DMS79 (cell line): ENCODE measurements at regions not wholly inside any gene's neighbourhood (a gene's known extent, or its start where the extent isn't known, plus 50 kb on each side); places are given as distances from the start of the nearest gene placed in this dataset.
"Not testable (repeated sequence)": the region's sequence is repeated elsewhere in the genome, so short reads cannot be mapped to it uniquely, and the experiment has no call there.

Source experiments
- DNase-seq: peaks from one replicate; lab custom pipeline; 2025; lab: John Stamatoyannopoulos, UW

DNA sequence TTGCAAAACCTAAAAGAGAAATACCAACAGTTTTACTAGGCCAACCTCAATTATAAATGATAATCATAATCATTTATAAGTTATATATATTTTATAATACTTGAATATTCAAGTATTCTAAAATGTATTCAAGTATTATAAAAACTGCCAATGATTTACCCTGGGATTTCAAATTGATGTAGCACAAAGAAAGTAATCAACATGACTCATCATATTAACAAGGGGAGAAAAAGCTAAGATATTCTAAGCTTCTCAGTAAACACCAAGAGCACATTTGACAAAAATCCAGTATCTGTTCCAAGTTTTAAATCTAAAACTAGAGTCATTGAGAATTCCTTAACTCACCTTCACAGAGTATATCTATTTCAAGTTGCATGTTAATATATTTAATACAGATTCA, 56.1 kb downstream of the CAPZA3 start:
- no peak for DNase-seq

DNA sequence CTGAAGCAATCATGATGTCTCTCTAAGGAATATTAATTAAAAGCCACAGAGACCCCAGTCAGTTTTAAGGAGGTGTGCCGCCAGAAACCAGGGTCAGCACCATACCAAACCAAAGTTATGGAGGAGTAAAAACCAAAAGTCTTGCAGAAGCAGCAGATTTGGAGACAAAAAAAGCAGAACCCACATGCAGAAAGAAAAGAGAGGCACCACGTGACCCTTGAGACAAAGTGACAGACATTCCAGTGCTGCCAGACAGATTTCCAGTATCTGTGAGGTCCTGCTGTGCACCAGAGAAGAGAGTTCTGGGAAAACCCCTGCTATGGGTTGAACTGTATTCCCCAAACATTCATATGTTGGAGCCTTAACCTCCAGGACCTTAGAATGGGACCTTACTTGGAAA, 59.7 kb downstream of the CAPZA3 start:
- no peak for DNase-seq

DNA sequence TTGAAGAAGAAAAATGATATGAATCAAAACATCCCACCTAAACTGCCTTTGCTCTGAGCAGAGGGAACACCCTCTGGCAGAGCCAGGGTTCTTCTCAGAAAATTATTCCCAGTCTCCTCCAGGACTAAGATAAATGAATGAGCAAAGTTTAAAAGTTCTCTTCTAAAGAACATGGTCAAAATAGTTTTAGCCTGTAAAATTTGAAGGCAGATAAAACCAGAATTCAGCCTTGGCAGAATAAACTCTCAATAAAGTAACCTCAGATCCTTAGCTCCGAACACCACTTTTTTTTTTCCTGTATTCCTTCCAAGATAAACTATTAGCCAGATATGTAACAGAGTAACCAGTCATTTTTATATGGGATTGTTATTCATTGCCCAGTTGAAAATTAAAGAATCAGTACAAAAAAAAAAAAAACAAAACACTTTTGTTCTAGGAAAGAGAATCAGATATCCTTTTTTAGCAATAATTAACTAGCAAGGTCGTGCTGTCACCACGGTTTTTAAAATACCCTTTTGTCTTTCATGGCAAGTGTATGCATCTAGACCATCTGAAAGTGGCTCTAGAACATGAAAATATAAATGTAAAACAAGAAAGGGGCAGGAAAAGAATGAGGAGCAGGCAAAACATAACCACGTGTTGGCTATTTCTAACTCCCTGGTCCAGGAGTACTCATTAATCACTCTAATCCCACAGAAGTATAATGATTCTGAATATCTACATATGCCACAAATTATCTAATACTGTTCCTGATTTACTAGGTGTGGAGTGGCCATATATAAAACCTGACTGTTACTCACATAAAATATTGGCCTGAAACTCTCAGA, 60.8 kb downstream of the CAPZA3 start:
- no peak for DNase-seq

DNA sequence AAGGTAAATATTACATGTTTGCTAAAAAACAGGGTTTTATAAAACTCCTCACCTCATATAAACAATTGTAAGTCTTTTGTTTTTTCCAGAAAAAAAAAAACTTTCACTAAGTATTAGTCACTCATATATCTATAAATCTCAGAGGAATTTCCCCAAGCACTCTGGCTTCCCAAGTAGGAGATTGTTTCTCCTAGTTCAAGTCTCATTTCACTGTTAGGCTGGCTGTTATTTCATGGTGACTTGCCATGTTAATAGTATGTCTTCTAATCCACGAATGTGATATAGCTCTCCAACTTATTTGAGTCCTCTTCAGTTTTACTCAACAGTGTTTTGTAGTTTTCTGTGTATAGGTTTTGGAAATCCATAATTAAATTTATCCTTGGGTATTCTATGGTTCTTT, 61.6 kb downstream of the CAPZA3 start:
- DNase-seq, result no peak

DNA sequence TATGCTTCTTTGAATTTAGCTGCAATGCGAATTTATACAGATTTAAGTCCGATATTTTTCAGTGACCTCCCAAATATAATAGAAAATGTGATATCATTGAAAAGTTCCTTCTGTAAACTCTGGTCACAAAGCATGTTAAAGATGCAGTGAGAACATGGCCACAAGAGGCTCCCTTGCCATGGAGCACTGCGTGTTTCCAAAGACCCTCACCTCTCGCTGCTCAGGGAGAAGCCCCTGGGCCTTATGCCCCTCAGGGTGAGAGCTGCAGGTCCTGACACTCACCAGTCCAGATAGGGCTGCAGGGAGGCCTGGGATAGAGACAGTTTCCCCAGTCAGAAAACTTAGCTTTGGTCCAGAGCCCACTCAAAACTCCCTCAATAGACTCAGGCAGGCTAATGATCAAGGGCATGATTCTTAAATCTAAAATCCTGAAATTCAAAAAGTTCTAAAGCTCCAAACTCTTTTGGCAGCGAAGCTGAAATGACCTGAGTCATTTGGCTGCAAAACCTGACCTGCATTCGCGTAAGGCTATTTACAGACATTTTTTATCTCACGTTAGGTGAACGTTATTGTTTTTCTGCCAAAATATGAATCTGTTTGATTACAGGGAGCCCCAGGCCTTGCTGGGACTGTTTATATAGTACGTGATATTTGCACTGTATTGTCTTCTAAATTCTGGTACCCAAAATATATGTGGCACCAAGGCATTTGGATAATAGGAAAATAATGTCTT, 67.8 kb downstream of the CAPZA3 start:
- no peak for DNase-seq

DNA sequence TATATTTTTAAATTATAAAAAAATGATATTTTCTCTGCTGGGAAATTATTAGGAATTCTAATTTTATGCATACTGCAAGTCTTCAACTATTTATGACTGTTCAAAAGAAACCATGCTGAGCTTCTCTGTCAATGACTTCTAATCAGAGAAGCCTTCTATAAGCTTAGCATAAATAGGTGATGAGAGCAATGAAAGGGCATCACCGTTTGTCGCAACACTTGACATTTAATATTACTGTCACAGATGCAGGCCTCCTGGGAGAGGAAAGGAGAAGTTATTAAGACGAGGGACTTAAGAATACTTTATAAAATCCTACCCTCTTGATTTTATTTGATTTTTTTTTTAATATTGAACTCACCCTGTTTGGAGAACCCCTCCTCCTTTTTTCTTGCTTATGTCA, 69.8 kb downstream of the CAPZA3 start:
- no peak for DNase-seq

DNA sequence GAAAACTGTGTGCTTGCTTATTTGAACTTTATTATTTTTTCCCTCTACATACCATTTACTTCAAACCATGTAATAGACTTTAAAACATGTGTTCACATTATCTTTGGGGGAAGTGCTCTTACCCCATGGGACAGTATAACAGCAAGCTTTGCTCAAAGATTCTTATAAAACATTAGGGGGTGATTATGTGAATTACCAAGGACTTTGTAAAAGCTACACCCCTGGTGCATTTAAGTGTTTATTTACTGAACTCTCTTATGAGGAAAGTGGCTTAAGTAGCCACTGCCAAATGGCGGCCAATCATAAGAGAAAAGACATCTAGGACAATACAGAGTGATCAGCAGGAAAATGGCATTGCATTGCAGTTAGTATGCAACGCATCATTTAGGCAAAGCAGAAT, 70.3 kb downstream of the CAPZA3 start:
- peak; percentile 39 for DNase-seq

DNA sequence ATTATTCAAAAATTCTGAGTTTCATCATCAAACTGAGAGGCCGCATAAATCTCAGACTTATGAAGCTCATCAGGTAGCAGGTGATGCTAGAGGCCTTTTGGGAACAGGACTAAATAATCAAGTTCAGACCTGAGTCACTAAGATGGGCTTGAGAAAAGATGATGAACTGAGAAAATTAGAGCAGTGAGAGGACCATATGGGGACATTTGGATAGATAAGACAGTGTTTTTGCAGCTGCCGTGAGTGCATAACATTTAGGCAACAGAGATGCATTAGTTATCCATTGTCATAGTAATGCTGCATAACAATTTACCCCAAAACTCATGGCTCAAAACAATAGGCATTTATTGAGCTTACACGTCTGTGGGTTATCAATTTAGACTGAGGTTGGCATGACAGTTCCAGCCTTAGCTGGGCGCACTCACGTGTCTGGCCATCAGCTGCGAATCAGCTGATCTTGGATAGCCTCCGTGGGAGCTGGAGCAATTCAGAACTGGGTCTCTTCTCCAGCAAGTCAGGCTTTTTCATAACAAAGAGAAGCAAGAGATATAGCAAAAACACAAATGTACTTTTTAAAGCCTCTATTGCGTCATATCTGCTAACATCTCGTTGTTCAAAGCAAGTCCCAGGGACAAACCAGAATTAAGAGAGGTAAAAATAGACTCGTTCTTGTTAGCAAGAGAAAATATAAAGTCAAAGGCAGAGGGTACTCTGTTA, 72.8 kb downstream of the CAPZA3 start:
- DNase-seq, result no peak

DNA sequence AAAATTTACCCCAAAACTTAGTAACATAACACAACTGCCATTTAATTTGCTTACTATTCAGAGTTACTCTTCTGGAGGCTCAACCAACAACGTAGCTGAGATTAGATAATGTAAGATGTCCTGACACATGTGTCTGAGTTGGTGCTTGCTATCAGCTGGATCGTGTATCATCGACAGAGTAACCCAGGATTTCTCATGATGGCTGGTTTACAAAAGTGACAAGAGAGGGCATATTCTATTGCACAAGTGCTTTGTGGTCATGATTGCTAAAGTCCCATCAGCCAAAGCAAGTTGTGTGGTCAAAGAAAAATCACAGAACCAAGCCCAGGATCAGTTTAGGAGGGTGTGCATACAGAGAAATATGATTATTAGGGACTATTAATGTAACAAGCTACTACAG, 73.4 kb downstream of the CAPZA3 start:
- no peak for DNase-seq

DNA sequence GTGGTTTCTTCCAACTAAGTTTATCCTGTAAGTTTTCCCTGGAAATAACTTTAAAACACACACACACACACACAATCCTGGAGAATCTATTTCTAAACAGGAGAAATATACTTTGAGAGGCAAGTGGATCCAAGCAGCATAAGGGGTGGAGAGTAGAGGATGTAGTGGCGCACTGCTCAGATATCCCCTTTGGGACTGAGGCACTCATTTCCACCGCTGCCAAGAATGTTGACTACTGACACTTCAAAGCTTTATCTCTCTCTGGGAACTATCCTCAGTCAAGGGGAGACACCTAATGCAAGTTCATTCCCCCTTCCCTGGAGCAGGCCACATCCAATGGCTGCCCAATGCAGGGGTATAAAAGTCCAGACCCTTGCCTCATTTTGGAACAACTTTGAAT, 75.8 kb downstream of the CAPZA3 start:
- DNase-seq, result no peak

DNA sequence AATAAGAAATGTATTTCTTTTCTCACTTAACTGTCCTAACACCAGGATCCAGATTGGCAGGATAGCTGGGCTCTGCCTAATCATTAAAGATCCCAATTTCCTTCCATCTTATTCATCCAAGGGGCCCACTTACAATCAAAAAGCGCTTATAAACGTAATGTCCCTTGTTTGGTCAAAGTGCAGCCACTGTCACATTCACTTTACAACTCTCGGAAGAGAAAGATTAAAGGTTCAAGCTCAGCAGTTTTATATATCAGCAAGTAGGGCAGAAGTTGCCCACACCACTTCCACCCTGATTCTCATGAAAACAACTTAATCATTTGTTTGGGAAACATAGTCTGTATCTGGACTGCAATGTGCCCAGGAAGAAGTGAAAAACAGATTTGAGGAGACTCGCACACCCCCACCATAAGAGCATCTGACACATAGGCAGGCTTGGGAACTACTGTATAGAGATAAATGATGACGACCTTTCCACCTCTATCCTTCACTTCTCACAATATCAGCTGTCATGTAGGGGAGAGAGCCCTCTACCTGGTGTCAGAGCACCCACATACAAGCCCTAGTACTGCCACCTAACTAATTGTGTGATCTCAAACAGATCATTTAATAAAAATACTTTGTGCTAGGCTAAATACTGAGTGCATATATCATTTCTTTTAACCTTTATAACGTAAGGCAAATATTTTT, 80.8 kb downstream of the CAPZA3 start:
- no peak for DNase-seq

DNA sequence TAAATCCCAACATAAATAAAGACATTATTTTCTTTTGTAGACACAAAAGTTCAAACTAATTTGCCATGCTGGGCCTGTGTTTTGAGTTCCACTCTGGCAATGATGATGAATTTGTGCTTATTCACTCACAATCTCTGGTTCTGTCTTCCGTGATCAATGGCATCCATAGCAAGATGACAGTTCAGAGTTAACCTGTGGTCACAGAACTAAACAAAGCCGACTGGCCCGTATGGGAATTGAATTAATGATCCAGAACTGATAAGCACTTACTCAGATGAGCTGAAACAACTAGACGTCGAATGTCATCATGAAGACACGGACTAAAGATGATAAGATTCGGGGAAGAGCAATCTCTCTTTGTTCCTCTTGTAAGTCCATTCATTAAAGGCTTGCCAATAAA, 81.6 kb downstream of the CAPZA3 start:
- DNase-seq, result no peak

DNA sequence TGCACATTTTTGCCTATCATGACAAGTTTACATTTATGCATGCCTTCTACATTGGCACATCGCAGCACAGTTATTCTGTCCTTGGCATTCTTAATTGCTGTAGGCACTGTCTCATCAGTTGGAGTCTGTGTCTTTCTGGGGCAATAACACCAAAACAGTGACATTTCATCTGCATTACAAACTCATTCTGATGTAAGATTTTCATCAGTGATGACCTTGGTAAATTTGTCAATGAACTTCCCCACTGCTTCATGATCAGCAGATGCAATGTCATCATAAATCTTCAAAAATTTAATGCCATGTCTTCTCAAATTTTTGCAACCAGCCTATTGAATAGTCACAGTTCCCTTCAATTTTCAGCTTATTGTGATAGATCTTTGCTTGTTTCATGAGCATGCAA, 85.5 kb downstream of the CAPZA3 start:
- DNase-seq, result no peak

DNA sequence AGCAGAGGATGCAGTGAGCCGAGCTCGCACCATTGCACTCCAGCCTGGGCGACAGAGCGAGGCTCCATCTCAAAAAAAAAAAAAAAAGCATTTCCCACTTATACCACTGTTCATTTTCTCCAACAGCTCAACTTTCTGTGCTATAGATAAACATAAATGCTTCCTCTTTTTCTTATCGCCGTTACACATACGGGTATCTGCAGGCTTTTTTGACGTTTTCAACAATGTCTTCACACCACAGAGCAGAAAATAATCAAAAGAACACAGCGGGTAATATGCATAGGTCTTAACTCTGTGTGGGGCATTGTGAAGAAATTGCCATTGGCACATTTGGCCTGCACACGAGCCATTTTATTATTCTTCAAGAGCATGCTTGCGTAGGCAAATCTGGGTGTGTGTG, 86.4 kb downstream of the CAPZA3 start:
- no peak for DNase-seq

DNA sequence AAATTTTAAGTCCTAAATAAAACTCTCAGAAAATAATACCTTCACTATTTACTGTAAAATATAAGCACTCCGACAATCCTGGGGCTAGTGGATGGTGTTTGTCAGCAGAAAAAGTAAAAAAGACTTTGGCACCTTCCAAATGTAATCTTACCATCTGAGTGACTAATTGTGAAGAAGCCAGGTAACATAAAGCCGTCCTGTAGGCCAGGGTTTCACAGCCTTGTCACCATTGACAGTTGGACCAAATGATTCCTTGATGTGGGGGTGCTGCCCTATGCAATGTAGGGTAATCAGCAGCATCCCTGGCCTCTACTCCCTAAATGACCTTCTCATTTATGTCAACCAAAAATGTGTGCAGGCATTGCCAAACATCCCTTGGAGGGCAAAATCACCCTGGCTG, 87.2 kb downstream of the CAPZA3 start:
- DNase-seq, result no peak

DNA sequence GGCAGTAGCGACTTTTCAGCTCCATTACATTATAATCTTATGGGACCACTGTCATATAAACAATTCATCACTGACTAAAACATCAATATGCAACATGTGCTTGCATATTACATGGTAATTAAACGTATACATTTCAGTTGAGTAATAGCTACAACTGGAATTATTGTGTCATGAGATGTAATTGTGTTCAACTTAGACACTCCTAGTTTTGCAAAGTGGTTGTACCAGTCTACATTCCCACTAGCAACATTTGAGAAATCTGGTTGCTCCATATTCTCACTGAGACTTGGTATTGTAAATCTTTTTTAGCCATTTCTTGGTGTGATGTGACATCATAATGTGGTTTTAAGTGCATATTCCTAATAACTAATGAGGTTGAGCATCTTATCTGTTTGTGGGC, 90.0 kb downstream of the CAPZA3 start:
- DNase-seq, result no peak

DNA sequence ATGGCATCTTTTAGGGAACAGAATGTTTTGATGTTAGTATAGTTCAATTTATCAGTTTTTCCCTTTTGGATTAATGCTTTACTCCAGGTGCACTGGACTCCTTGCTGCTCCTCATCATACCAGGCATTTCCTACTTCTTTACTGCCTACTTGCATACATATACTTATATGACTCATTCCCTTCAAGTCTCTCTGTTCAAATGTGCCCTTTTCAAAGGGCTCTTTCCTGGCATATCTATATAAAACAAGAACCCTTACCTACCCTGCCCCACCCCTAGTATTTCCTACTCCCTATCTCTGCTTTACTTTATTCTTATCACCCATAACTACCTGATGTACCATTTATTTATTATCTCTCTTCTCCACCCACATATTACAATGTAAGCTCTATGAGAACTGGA, 90.6 kb downstream of the CAPZA3 start:
- no peak for DNase-seq

DNA sequence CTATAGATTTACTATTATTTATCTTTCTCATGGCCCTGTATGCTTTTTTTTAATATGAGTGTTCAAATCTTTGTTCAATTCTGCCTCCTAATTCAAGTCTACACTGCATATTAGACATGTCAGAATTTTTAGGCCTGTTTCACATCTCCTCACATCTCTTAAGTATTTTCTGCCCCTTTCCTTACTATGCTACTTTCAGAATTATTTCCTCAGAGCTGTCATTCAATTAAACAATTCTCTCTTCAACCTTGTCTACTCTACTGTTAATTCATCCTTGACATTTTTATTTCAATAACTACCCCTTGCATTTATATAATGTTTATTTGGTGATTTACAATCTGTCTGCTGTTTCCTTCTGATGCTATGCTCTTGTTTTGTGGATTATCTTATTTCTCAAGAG, 91.1 kb downstream of the CAPZA3 start:
- no peak for DNase-seq

DNA sequence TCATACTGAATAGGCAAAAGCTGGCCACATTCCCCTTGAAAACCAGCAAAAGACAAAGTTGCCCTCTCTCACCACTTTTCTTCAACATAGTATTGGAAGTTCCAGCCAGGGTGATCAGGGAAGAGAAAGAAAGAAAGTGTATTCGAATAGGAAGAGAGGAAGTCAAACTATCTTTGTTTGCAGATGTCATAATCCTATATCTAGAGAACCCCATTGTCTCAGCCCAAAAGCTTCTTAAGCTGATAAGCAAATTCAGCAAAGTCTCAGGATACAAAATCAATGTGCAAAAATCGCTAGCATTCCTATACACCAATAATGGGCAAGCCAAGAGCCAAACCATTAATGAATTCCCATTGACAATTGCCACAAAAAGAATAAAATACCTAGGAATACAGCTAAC, 95.0 kb downstream of the CAPZA3 start:
- DNase-seq, result not testable (repeated sequence)

DNA sequence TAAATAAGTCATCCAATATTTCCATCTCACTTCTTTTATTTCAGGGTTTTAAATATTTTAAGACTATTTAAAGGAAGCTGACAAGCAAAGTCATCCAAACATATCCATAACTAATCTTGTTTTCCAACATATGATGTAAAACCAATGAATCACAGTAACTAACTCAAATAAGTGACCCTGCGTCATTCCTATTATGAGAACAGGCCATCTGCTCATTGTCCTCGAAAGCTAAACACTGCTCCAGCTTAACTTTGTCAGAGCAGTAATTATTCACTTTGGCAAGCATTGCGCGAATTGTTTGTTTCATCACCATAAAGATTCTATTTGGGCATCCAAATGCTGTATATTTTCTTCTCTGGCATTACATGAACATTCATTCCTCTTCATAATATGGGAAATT, 99.1 kb downstream of the CAPZA3 start:
- no peak for DNase-seq

DNA sequence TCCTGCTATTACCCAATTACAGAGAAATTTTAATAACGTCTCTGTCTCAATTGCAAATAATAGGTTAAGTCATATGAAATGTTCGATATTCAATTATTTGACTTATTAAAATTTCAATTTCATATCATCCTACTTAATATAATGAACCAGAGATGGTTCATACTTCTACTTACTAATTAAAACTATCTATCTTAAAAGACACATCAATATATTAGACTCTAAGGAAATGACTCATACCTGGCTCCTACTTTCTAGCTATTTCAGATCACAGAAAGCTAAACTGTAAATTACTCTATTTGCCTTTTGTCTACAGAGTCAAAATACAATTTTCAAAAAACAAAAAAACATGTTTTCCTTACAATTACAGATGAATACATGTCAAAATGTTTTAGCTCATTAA, 99.6 kb downstream of the CAPZA3 start:
- DNase-seq, result no peak

DNA sequence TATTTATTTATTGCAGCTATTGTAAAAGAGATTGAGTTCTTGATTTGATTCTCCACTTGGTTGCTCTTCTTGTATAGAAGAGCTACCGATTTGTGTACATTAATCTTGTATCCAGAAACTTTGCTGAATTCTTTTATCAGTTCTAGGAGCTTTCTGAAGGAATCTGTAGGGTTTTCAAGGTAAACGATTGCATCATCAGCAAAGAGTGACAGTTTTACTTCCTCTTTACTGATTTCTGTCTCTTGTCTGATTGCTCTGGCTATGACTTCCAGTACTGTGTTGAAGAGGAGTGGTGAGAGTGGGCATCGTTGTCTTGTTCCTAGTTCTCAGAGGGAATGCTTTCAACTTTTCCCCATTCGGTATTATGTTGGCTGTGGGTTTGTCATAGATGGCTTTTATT, 103.1 kb downstream of the CAPZA3 start:
- not testable (repeated sequence) for DNase-seq
